DMS53 treated with DMSO at 0.1 percent for 48 hours (cell line): ENCODE measurements at regions not wholly inside any gene's neighbourhood (a gene's known extent, or its start where the extent isn't known, plus 50 kb on each side); places are given as distances from the start of the nearest gene placed in this dataset.
"Not testable (repeated sequence)": the region's sequence is repeated elsewhere in the genome, so short reads cannot be mapped to it uniquely, and the experiment has no call there.

Experiments used
- DNase-seq: peaks from one replicate; lab custom pipeline; 2025; ENCODE audit not compliant: unreplicated experiment; lab: John Stamatoyannopoulos, UW

DNA sequence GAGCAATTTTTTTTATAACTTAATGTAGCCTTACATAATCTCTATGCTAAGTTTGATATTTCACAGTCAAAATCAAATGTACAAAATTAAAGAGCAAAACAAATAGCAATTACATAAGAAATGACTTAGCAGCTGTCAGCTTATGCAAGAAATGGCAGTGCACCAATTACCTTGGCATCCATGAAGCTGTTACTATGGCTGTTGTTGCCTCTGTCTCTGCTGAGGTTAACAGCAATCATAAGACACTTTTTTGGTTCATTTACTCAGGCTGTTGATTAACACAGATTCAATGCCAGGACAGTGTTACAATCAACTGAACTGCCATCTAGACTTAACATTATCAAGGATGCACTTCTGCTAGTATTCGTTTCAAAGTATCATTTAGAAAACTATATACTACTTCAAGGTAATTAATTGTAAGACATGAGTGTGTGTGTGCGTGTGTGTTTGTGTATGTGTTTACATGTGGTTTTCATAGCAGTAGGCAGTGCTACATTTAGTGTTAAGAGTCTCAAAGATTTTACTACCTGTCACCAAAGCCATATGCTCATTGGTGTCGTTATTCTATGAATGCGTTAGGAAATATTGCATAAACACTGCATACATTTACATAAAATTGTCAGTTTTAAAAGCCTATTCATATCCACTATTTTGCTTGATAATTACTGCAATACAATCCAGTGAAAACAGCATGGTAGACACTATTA, 1084.2 kb upstream of the COX7C start:
- no peak for DNase-seq

DNA sequence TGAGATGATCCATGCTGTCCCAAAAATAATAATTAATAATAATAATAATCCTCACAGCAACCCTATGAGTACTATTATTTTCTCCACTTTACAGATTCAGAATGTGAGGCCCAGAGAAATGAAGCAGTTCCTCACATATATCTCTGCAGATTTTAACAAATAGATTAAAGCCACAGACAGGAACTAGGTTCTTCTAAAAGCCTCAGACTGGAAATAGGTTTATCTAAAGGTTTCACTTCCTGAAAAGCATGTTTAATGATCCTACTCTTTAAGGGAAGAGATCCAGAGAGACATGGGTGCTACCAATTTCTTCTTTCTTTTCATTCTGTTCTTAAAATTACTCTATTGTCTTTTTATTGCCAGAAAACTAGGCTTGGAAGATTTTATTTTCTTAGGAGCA, 1079.4 kb upstream of the COX7C start:
- no peak for DNase-seq

DNA sequence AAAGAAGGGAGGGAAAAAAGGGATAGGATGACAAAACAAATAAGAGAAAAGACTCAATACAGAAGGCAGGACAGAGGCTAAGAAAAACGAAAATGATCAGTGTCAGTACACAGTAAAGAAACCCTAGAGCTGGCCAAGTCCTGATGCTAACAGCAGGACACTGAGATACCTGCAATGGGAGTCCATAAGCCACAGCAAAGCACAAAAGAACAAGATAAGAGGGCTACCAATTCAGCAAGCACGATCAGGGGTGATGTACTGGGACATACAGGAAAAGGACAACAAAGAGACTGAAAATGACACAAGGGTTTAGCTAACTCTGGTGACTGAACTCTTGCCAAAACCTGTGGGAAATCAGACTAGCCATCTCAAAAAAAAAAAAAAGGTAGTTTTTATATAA, 1072.6 kb upstream of the COX7C start:
- no peak for DNase-seq

DNA sequence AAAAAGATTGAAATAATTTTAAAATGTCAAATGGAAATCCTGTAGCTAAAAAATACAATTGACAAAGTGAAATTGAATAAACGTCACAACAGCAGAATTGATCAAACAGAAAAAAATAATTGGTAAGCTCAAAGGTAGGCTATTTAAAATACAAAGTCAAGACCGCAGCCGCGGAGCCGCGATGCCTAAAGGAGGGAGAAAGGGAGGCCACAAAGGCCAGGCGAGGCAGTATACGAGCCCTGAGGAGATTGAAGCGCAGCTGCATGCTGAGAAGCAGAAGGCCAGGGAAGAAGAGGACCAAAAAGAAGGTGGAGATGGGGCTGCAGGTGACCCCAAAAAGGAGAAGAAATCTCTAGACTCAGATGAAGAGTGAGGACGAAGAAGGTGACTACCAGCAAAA, 1068.5 kb upstream of the COX7C start:
- no peak for DNase-seq

DNA sequence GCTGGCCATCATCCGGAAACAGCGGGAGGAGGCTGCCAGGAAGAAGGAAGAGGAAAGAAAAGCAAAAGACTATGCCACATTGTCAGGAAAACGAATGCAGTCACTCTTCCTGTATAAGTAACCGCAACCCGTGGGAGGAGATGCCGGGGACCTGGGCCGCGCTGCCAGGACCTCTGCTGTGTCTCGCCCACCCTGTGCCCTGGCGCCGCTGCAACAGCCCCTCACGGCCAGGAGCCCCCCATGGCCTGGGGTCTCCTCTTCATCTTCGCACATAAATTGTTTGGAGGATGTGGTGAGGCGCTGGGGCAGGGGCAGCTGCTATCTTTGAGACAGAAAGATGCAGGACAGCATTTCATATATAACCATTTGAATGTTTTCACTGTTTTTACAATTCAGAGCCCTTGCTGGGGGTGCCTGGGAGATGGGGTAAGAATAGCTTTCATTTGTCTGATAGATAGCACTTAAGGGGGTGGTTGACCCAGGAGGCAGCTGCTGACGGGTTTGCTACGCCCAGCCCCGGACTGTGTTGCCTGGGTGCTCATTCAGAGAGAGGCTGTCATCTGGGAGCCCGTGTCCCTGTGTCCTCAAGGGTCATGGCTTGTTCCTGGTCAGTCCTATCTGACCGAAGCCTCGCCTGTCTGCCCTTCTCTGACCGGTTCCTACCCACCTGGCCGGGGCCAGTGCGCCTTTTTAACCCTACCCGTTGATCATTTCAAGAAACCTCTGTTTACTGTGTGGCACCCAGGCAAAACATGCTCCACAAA, 1067.7 kb upstream of the COX7C start:
- no peak for DNase-seq

DNA sequence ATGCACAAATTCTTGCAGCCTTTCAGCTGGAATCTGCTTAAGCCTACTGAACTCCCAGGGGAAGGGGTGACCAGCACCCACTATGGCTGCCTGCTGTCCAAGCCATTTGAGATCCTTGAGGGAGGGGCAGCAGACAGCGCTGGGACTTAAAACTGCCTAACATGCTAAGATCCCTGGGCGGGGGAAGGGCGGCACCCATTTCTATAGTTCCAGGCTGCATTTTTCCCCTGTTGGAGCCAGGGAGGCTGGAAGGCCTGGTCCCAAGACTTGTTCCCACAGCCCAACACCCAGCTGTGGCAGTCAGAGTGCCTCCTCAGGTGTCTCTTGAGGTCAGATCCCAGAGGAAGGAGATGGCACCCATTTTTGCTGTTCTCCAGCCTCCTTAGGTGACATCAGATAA, 1061.3 kb upstream of the COX7C start:
- DNase-seq = no peak

DNA sequence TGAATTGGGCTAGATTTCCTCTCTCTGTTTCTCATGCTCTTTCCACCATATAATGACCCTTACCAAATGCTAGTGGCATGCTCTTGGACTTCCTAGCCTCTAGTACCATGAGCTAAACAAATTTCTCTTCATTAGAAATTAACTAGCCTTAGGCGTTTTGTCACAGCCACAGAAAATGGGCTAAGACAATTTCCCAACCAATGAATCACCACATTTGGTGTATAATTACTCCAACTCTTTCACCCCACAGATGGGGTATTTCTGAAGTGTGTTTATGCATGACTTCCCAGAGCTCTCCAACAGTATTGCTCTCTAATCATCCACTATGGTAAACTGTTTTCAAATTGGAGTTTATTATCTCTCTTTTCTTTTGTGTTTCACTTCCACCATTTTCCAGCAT, 1041.1 kb upstream of the COX7C start:
- DNase-seq = no peak

DNA sequence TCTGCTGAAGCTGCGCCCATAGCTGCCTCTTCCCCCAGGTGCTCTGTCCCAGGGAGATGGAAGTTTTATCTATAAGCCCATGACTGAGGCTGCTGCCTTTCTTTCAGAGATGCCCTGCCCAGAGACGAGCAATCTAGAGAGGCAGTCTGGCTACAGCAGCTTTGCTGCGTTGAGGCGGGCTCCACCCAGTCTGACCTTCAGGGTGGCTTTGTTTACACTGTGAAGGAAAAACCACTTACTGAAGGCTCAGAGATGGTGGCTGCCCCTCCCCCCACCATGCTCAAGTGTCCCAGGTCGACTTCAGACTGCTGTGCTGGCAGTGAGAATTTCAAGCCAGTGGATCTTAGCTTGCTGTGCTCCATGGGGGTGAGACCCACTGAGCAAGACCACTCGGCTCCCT, 1029.9 kb upstream of the COX7C start:
- peak; percentile 56 for DNase-seq

DNA sequence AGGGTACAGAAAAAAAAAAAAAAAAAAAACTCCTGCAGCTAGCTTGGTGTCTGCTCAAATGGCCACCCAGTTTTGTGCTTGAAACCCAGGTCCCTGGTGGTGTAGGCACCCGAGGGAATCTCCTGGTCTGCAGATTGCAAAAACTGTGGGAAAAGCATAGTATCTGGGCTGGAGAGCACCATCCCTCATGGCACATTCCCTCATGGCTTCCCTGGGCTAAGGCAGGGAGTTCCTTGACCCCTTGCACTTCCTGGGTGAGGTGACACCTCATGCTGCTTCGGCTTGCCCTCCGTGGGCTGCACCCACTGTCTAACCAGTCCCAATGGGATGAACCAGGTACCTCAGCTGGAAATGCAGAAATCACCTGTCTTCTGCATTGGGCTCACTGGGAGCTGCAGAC, 1029.5 kb upstream of the COX7C start:
- DNase-seq = not testable (repeated sequence)

DNA sequence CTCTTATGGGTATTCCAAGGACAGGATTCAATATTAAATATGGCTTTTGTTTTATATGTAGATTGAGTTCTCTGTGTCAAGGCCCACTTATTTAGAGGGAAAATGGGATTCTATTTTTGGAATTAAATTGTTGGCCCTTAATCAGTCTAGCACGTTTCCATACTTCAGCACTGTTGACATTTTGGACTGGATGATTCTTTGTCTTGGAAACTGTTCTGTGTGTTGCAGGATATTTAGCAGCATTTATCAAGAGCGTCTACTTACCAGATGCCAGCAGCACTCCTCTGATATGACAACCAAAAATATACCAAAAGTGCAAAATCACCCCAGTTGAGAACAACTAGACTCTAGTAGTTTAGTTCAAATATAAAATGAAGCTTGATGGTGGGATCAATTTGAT, 1027.0 kb upstream of the COX7C start:
- DNase-seq = no peak

DNA sequence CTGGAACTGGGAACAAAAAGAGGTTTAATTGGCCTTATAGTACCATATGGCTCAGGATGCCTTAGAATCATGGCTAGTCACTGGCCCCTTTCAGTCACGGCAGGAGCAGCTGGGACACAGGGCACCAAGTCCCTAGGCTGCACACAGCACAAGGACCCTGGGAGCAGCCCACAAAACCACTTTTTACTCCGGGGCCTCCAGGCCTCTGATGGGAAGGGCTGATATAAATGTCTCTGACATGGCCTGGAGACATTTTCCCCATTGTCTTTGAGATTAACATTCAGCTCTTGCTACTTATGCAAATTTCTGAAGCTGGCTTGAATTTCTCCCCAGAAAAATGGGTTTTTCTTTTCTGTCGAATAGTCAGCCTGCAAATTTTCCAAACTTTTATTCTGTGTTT, 1026.4 kb upstream of the COX7C start:
- no peak for DNase-seq

DNA sequence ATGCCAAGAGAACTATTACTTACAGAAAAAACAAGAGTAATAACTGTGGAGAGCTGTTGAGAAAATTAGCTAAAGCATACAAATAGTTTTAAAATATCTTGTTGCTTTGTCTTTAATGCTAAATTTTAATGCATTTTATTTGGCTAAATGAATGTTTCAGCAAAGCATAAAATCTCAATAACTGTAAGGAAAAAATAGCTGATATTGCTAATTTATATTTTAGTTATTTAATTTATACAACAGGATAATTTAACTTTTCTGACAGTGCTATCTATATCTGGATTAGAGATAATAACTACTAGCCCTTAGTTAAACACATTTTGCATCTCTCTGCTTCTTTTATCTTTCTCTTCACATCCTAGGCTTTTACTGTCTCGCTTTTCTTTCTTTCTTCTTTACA, 1014.9 kb upstream of the COX7C start:
- no peak for DNase-seq

DNA sequence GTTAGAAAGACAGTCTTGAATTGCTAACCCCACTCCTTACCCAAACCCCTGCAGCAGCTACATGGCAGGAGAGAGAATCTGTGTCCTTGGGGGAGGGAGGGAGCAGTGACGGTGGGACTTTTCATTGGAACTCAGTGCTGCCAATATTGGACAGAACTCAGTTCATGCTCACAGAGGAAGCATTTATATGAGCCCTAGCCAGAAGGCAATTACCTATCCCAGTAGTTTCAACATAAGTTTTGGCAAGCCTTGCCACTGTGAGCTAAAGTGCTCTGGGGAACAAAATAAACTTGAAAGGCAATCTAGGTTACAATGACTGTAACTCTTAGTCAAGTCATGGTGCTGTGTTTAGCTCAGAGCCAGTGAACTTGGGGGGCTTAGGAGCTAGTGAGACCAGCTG, 1013.4 kb upstream of the COX7C start:
- no peak for DNase-seq

DNA sequence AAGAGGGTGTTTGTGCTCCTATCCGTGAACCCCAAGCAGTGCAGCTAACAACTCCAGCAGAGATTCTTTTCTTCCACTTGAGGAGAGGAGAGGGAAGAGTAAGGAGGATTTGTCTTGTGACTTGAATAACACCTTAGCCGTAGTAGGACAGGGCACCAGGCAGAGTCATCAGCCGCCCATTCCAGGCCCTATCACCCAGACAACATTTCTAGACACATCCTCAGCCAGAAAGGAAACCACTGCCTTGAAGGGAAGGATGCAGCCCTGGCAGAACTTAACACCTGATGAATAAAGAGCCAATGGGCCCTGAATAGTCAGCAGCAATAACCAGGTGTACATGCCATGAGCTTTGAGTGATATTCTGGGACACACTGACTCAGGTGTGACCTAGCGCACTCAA, 1013.0 kb upstream of the COX7C start:
- no peak for DNase-seq

DNA sequence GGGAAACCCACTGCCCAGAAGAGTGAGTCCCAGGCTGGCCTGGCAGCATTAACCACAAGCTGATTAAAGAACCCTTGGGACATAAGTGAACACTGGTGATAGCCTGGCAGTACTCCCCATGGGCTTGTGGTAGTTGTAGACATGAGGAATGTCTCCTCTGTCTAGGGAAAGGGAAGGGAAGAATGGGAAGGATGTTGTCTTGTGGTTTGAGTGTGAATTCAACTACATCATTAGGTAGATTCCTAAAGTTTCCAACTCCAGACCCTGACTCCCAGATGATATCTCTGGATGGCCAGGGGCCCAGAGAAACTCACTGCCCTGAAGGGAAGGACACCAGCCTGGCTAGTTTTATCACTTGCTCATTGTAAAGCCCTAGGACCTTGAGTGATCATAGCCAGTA, 1012.4 kb upstream of the COX7C start:
- no peak for DNase-seq

DNA sequence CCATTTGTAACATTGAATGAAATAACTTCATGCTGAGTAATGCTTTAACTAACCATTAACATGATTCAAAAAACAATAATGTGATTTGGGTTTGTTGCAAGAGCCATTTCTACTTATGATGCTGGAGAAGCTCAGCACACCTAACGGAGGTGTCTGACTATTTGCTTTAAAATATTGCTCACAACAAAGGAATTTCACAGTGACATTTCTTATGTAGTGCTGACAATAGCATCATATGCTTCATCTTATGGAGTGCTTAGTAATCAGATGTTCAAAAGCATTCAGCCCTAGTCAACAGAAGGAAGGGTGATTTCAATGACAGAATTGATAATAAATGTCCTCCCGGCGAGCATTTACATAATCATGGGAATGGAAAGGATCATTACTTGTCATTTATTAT, 1003.3 kb upstream of the COX7C start:
- DNase-seq = no peak

DNA sequence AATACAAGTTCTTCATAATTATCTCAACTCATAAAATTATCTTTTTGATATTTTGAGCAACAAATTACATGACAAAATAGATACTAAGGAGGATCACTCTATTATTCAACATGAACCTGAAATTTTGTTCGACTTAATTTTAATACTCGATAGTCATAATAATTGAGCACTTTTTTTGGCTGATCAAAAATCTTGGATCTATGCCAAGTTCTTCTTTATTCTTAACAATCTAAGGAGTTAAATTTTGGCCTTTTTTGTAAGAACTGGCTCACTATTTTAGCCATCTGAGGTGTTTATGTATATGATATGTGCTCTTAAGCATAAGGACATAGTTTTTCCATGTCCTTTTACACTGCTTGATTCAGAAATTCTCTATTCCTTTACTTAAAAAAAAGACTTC, 996.1 kb upstream of the COX7C start:
- DNase-seq = no peak

DNA sequence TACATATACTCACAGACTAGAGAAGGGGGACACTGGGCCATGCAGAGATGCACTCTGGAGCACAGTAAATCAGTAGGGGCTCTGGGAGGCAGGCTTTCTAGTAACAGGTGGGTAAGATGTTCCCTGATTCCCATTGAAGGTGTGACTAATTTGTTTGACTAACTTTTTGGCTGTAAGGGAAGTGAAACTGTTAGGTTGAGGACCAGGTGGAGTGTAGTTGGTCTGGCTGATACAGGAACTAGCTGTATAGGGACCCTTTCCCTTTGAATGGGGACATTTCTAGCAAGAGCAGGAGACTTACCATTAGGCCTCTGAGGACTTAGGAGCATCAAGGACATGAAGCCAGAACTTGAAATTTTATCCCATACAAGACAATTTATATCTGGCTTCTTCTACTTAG, 989.6 kb upstream of the COX7C start:
- DNase-seq = no peak

DNA sequence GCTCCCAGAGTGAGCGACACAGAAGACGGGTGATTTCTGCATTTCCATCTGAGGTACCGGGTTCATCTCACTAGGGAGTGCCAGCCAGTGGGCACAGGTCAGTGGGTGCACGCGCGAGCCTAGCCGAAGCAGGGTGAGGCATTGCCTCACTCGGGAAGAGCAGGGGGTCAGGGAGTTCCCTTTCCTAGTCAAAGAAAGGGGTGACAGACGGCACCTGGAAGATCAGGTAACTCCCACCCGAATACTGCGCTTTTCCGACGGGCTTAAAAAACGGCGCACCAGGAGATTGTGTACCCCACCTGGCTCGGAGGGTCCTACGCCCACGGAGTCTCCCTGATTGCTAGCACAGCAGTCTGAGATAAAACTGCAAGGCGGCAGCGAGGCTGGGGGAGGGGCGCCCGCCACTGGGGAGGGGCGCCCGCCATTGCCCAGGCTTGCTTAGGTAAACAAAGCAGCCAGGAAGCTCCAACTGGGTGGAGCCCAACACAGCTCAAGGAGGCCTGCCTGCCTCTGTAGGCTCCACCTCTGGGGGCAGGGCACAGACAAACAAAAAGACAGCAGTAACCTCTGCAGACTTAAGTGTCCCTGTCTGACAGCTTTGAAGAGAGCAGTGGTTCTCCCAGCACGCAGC, 979.1 kb upstream of the COX7C start:
- not testable (repeated sequence) for DNase-seq

DNA sequence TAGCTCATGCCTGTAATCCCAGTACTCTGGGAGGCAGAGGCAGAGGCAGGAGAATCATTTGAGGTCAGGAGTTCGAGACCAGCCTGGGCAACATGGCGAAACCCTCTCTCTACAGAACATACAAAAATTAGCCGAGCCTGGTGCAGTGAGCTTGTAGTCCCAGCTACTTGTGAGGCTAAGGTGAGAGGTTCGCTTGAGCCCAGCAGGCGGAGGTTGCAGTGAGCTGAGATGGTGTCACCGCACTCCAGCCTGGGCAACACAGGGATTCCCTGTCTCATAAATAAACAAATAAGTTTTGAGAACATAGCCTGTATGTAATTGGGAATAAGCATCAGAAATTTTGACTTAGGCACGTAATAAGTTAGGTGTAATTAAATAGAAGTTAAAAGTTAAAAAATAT, 971.7 kb upstream of the COX7C start:
- DNase-seq = no peak

DNA sequence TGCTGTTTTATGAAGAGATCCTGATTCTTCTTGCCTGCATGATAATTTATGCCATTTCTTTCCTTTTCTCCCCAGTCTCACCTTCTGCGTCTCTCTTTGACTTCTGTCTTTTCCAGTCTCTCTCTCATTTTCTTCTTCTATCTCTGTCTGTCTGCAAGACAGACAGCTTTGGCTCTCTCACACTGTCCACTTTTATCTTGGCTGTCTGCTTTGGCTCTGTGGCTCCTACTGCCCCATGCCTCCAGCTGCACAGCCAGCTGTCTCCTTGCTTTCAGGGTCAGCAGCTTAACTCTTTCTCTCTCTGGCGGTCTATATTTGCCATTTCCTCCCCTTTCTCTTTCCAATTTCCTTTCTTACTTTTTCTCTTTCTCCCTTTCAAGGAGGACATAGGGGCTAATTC, 971.1 kb upstream of the COX7C start:
- no peak for DNase-seq

DNA sequence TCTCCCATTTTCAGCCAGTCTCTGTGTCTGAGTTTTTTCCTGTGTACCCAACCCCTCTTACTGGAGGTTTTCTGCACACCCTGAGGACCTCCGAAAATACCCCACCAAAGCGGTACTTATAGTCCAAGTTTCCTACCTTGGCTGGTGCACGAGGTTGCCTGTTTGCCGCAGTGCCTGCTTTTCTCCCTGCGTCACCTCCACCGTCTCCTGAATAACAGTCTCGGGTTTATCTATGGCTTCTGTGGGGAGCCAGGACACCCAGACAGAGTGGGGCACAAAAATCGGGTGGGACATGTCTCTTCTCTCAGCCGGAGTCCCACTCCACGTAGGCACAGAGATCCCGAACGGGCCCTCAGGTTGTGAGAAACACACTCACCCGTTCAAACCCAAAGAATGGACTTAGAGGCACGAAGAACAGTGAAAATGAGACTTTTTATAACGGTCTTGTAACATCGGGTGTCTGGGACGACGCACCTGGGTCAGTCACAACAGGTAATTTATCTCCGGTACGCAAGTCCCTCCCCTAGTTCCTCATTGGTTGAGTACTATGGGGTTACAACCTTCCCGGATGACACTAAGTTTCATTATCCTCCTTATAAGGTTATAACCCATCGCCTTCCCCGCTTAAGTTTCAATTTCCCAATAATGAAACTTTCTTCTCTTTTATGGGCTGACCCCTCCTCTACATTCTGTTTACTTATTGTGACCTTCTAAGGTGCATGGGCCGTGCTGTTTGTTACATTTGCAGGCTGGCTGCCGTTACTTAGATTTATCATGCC, 970.2 kb upstream of the COX7C start:
- DNase-seq = no peak
